Fibroblast of lung (primary cell): ENCODE measurements at regions not wholly inside any gene's neighbourhood (a gene's known extent, or its start where the extent isn't known, plus 50 kb on each side); places are given as distances from the start of the nearest gene placed in this dataset.

Experiments used
- CTCF ChIP-seq, 2 donors: IDR thresholded peaks in 1 of 2; conservative IDR thresholded peaks in 1 of 2; 1 replicate in 1 of 2; 2 replicates in 1 of 2; pipeline ENCODE4 v1.5.1; 2011 to 2012; ENCODE audit warnings: low read length in 2 of 2, control low read depth in 1 of 2, inconsistent platforms in 1 of 2, low read depth in 1 of 2, mild to moderate bottlenecking in 1 of 2
- EZH2 ChIP-seq: IDR thresholded peaks from 2 replicates; pipeline ENCODE4 v1.5.1; 2012; ENCODE audit warnings: low read length, control low read depth, mild to moderate bottlenecking; ENCODE audit errors: missing control alignments

GRCh38 chr12:72995616-72996015 is 723.4 kb downstream of the TRHDE start:
- TF ChIP-seq EZH2 (no peak), CTCF (conservative IDR thresholded peaks at IDR 0.05 in 1 of 2, IDR thresholded peaks at IDR 0.05 in 1 of 2; ENCODE audit: low read depth in 1 of 2, low read length in 2 of 2) (no peak)
